Hepatic stellate cell (primary cell): ENCODE measurements at regions not wholly inside any gene's neighbourhood (a gene's known extent, or its start where the extent isn't known, plus 50 kb on each side); places are given as distances from the start of the nearest gene placed in this dataset.
"Not testable (repeated sequence)": the region's sequence is repeated elsewhere in the genome, so short reads cannot be mapped to it uniquely, and the experiment has no call there.

Experiments used
- DNase-seq: peaks from one replicate; pipeline ENCODE4 v3.0.0; 2011; ENCODE audit warnings: low spot score

- no peak for DNase-seq
Observed at GRCh38 chr4:55028196-55028595, 97.2 kb downstream of the KDR start.

DNA sequence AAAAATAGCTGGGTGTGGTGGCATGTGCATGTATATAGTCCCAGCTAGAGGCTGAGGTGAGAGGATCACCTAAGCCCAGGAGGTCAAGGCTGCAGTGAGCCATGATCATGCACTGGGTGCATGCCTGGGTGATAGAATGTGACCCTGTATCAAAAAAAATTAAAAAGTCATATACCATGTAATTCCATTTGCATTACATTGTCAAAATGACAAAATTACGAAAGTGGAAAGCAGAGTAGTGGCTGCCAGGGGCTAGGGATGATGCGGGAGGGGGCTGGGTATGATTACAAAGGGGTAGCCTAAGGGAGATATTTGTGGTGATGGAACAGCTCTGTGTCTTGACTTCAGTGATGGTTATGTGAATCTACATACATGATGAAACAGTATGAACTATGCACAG, 97.8 kb downstream of the KDR start:
- no peak for DNase-seq

DNA sequence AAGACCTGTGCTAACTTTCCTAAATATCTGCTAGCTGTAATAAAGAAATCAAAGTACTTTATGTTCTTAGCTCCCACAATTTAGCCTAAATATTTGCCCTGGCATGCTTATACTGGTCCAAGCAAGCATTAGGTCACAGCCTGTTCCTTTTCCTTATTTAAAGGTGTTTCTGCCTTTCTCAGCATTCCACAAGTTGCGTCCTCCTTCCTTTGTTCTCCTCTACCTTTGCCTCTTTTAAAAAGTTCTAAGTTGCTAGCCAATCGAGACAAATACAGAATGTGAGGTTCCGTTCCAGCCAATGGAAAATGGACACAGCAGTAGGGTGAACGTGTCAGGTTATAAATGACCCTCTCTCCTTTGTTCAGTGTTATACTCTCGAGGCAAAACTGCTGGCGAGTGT, 99.9 kb downstream of the KDR start:
- DNase-seq: not testable (repeated sequence)

- DNase-seq: no peak
Observed at GRCh38 chr4:55023030-55023429, 102.4 kb downstream of the KDR start.

DNA sequence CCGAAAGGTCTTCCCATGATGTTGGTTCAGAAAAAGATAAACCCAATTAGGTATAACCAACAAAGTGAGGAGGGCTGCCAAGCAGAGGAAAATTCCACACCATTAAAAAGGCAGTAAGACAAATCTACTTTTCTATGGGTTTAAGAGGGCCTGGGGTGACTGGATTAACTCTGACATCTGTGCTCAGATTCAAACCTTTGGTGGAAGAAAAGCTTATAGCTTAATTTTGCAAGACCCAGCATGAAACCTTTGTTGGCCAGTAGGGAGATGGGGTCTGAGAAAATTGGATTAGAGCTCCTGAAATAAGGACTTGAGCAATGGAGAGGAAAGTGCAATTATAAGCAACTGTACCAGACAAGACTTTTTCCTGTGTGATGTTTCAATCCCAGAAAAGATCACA, 104.2 kb downstream of the KDR start:
- no peak for DNase-seq

GRCh38 chr4:55020131-55020530, 105.3 kb downstream of the KDR start:
- no peak for DNase-seq

DNA sequence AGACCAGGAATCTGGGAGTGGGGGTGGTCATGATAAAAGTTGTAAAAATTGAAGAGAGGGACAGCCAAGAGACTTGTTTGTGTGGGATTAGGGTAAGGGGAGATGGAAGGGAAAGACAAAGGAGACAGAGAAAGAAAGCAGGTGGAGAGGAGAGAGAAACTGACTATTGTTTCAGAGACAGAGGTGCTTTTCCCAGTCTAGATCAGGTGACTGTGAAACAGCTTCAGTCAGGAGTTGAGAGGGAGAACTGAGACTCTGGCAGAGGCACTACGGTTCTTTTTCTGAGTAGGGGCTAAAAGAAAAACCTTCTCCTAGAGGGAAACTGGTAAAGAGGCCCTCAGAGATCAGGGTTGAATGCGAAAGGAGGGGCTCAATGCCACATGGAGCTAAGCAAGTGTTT, 106.4 kb downstream of the KDR start:
- DNase-seq: no peak

GRCh38 chr4:55018521-55018920, 106.9 kb downstream of the KDR start:
- DNase-seq: no peak

DNA sequence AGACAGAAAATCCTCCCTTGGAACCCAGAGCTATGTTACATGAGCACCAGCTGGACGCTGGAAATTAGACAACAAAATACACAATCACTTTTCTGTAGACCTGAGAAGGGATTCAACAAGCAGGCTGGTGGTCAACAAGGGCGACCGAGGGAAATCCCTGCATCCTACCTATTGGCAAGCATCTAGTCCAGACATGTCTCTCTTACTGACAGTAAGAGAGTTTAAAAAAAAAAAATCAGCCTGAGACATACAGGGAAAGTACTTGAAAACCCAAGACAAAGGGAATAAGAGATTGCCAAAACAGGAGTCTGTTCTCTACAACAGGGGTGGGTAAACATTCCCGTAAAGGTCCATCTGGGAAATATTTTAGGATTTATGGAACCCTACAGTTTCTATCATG, 108.0 kb downstream of the KDR start:
- DNase-seq: no peak

DNA sequence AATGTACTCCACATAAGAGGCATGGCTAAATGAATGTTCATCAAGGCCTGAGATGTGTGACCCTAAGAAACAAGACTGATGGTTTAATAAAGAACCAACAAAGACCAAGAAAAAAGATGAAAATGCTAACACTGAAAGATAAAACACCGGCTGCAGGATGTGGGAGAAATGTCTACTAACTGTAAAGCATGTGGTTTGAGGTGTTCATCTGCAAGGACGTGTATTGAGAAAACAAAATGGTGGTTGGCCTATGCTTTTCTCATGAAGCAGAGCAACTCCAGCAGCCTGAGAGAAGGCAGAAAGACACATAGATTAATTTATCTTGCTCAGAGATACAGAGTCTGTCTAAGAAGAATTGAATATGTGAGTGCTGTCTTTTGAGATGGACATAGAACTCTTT, 109.3 kb downstream of the KDR start:
- DNase-seq: no peak

DNA sequence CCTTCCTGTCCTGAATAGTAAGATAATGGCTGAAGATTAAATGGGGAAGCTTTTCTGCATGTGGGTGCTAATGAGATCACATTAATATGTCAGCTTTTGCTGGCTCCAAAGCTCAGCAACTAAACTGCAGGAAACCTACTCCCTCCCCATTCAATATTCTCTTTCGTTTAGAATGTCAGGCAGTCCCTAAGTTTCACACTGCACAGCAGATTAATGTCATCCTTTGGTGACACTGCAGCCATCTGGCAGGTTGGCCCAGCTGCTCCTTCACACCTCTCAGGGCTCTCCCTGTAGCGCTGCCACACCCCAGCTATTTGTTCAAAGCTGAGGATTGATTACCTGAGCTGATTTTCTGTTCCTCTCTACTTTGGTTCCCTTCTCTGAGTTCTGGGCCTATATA, 110.5 kb downstream of the KDR start:
- no peak for DNase-seq

- no peak for DNase-seq
Observed at GRCh38 chr4:55013431-55013955, 111.9 kb downstream of the KDR start.

GRCh38 chr4:55012363-55013230, 112.8 kb downstream of the KDR start:
- DNase-seq: no peak

GRCh38 chr4:55011761-55012160, 113.6 kb downstream of the KDR start:
- DNase-seq: no peak

GRCh38 chr4:55010550-55010949, 114.8 kb downstream of the KDR start:
- no peak for DNase-seq

GRCh38 chr4:55008166-55009056, 117.0 kb downstream of the KDR start:
- DNase-seq: no peak

DNA sequence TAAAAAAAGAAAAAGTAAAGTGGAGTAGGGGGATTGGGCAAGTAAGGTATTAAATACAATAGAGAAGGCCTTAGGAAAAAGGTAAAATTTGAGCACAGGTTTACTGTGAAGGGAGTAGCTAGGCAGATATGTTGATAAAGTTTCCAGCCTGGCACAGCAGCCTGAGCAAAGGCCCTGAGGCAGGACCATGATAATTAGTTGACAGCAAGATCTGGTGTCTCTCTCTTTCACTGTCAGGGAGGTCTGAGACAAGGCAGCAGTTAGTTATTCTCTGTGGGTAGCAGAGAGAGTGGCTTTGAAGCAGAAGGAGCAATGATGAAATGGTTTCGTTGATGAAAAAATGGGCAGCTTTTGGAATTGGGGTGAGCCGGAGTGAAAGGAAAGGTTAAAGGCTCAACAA, 119.5 kb downstream of the KDR start:
- no peak for DNase-seq

- DNase-seq: no peak
Observed at GRCh38 chr4:55004831-55005230, 120.6 kb downstream of the KDR start.

DNA sequence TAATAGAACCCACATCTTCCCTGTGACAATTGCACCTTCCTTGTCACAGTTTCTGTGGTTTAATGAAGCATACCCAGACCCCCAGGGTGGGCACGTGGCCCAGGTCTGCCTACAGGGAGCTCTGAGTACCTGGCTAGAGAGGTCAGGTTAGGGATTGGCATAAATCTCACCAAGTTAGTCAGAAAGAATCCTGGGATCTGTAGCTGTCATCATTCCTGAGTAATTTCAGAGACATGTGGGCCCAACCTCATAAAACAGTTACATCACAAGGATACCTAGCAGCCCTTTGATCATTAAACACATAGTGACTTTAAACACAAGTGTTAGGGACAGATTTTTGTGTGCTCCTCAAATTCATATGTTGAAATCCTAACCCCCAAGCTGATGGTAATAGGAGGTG, 123.0 kb downstream of the KDR start:
- no peak for DNase-seq

GRCh38 chr4:55001538-55001937, 123.9 kb downstream of the KDR start:
- DNase-seq: no peak

DNA sequence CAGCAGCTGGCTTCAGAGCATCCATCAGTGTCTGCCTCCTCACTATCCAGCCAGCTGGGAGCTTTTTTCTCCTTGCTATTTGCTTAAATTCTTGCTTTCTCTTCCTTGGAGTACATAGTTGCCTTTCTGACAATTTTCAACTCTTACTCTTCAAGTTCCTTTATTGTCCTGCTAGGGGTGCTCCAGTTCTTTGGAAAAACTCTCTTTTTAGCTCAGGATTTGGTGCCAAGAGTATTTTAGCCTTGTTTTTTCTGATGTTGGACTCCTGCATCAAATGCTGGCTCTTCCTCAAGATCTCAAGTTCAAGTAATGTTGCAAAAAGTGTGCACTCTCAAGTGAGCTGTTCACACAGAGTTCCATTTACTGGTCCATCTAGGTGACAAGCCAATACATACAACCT, 126.4 kb downstream of the KDR start:
- no peak for DNase-seq

- not testable (repeated sequence) for DNase-seq
Observed at GRCh38 chr4:54993473-54994026, 131.8 kb downstream of the KDR start.

GRCh38 chr4:54992266-54992665, 133.1 kb downstream of the KDR start:
- no peak for DNase-seq
